Spleen (tissue), 11 donors: ENCODE measurements at regions not wholly inside any gene's neighbourhood (a gene's known extent, or its start where the extent isn't known, plus 50 kb on each side); places are given as distances from the start of the nearest gene placed in this dataset.

Experiments used
- DNase-seq: peaks from one replicate; pipeline ENCODE4 v3.0.0-alpha.2; 2020
- H3K27ac ChIP-seq, 8 donors: fragments of 200-600 bp; sonication (generic) in 7 of 8; 1 replicate in 4 of 8; 2 replicates in 4 of 8; pipeline versions ENCODE4 v1.5.0 to v1.8.0; 2016 to 2021; ENCODE audit warnings: inconsistent platforms in 4 of 8, mild to moderate bottlenecking in 4 of 8, moderate library complexity in 1 of 8
- H3K27me3 ChIP-seq, 7 donors: fragments of 200-600 bp; sonication (generic) in 6 of 7; replicated peaks in 1 of 7; 1 replicate in 4 of 7; 2 replicates in 3 of 7; pipeline versions ENCODE4 v1.5.0 to v1.8.0; 2016 to 2021; ENCODE audit warnings: inconsistent platforms in 3 of 7, mild to moderate bottlenecking in 1 of 7
- H3K36me3 ChIP-seq, 6 donors: fragments of 200-600 bp; sonication (generic) in 5 of 6; 1 replicate in 4 of 6; 2 replicates in 2 of 6; pipeline versions ENCODE4 v1.5.0 to v1.8.0; 2016 to 2021; ENCODE audit warnings: inconsistent platforms in 2 of 6
- H3K4me1 ChIP-seq, 6 donors: fragments of 200-600 bp; sonication (generic) in 5 of 6; 1 replicate in 3 of 6; 2 replicates in 3 of 6; pipeline versions ENCODE4 v1.5.0 to v1.8.0; 2016 to 2021; ENCODE audit warnings: inconsistent platforms in 3 of 6
- H3K4me3 ChIP-seq, 8 donors: fragments of 200-600 bp; sonication (generic) in 7 of 8; 1 replicate in 4 of 8; 2 replicates in 4 of 8; pipeline versions ENCODE4 v1.5.0 to v1.8.0; 2016 to 2021; ENCODE audit warnings: inconsistent platforms in 4 of 8, mild to moderate bottlenecking in 4 of 8, moderate library complexity in 2 of 8
- H3K9me3 ChIP-seq, 8 donors: fragments of 200-600 bp; sonication (generic) in 7 of 8; 1 replicate in 4 of 8; 2 replicates in 4 of 8; pipeline versions ENCODE4 v1.5.0 to v1.8.0; 2016 to 2021; ENCODE audit warnings: inconsistent platforms in 4 of 8
- POLR2A ChIP-seq, 3 donors: fragments of 450-650 bp; IDR thresholded peaks; one replicate each; pipeline ENCODE4 v1.5.1; 2017; ENCODE audit warnings: antibody characterized with exemption in 3 of 3, mild to moderate bottlenecking in 1 of 3
- POLR2AphosphoS5 ChIP-seq, 3 donors: sonication (generic); formaldehyde crosslinking; IDR thresholded peaks; one replicate each; pipeline ENCODE4 v1.5.1; 2017; ENCODE audit warnings: antibody characterized with exemption in 3 of 3
- WGBS, 5 donors: extraction: QIAGEN DNeasy Blood & Tissue Kit in 3 of 5; methylation state at CpG; one replicate each; pipeline versions ENCODE4 v1.1.5 to v1.1.7; 2013 to 2018; 5-methylcytosine and 5-hydroxymethylcytosine counted together
- intact Hi-C: fragments of 100-400 bp; cut with DNase I; formaldehyde crosslinking; loops from one replicate; pipeline ENCODE4 v1.15.0; 2023; ENCODE audit warnings: low total_unique reads
- TF ChIP-seq, protein P1 (sequence below), 11 experiments: fragments of 200-600 bp in 7 of 11; fragments of 450-650 bp in 4 of 11; sonication (generic) in 4 of 11; IDR thresholded peaks in 8 of 11; conservative IDR thresholded peaks in 3 of 11; 1 replicate in 7 of 11; 2 replicates in 4 of 11; pipeline versions ENCODE4 v1.4.0 to v1.8.0; 2016 to 2021; ENCODE audit warnings: antibody characterized with exemption in 11 of 11, inconsistent platforms in 4 of 11, mild to moderate bottlenecking in 1 of 11
- donor health status: healthy with polysubstance abuse.
- donor health status: DM: no; HTN: no; CAD: no; lungs with moderate emphysema.
- donor health status: DM: no; HTN: no; CAD: no.
- donor health status: Bipolar disorder and iron deficiency.
- donor health status: healthy.
- donor health status: DM: no; HTN: no; CAD: no.
- donor health status: DM: yes; HTN: yes; CAD: no.

DNA sequence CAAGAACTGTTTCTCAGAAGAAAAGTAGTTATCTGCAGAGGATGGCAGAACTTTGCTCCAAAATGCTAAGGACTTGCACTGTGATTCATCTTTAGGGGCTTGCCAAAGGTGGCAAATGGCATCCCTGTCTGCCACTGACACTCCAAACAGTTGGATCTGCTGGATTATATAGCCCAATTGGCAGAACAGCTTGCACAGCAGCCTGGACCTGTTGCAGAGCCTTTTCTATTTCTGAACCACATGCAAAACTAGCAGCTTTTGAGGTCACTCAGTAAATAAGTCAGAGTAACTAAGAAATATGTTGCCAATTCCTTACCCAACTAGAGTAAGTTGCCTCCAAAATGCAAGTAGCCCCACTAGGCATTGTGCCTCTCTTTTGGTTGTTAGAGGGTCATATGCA lies 397.5 kb upstream of the NOVA1 start:
- Histone ChIP-seq H3K4me1 (no peaks in the 10 kb centered on the region), H3K36me3 (no peaks in the 10 kb centered on the region), H3K27me3 (no peaks in the 10 kb centered on the region), H3K4me3 (no peak overlapping the region), H3K27ac (no peak overlapping the region), H3K9me3 (peaks cover 0 to 5% (median 0%) of the 10 kb centered on the region in 8 donors)
- intact Hi-C loops = no loop called here
- DNase-seq = no peak
- no peak for TF ChIP-seq POLR2A (IDR thresholded peaks at IDR 0.05)
- TF ChIP-seq, protein P1, sequence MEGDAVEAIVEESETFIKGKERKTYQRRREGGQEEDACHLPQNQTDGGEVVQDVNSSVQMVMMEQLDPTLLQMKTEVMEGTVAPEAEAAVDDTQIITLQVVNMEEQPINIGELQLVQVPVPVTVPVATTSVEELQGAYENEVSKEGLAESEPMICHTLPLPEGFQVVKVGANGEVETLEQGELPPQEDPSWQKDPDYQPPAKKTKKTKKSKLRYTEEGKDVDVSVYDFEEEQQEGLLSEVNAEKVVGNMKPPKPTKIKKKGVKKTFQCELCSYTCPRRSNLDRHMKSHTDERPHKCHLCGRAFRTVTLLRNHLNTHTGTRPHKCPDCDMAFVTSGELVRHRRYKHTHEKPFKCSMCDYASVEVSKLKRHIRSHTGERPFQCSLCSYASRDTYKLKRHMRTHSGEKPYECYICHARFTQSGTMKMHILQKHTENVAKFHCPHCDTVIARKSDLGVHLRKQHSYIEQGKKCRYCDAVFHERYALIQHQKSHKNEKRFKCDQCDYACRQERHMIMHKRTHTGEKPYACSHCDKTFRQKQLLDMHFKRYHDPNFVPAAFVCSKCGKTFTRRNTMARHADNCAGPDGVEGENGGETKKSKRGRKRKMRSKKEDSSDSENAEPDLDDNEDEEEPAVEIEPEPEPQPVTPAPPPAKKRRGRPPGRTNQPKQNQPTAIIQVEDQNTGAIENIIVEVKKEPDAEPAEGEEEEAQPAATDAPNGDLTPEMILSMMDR (IDR thresholded peaks at IDR 0.05 in 8 of 11, conservative IDR thresholded peaks at IDR 0.05 in 3 of 11) = no peak
- TF ChIP-seq POLR2AphosphoS5 (IDR thresholded peaks at IDR 0.05) = no peak

- Histone ChIP-seq H3K9me3 (peaks cover 0 to 5% (median 0%) of the 10 kb centered on the region in 8 donors), H3K27ac (no peak overlapping the region), H3K4me3 (no peak overlapping the region), H3K4me1 (no peaks in the 10 kb centered on the region), H3K27me3 (no peaks in the 10 kb centered on the region), H3K36me3 (no peaks in the 10 kb centered on the region)
- intact Hi-C loops = no loop called here
- 52 to 76% (median 67%) methylated on average over 2 of the region's 2 CpGs for WGBS, 5 donors
- DNase-seq = no peak
- no peak for TF ChIP-seq POLR2AphosphoS5 (IDR thresholded peaks at IDR 0.05)
Observed at GRCh38 chr14:26996246-26996645, 398.4 kb upstream of the NOVA1 start.

- H3K27me3 ChIP-seq = no peaks in the 10 kb centered on the region
- no peaks in the 10 kb centered on the region for H3K36me3 ChIP-seq
- no peaks in the 10 kb centered on the region for H3K4me1 ChIP-seq
- no peak overlapping the region for H3K4me3 ChIP-seq
- 88 to 93% (median 89%) methylated on average over 2 of the region's 2 CpGs for WGBS, 5 donors
- intact Hi-C loops = no loop called here
- H3K9me3 ChIP-seq = peaks cover 0 to 5% (median 0%) of the 10 kb centered on the region in 8 donors
- DNase-seq = no peak
- no peak for TF ChIP-seq POLR2AphosphoS5 (IDR thresholded peaks at IDR 0.05)
- TF ChIP-seq POLR2A (IDR thresholded peaks at IDR 0.05) = no peak
- TF ChIP-seq, protein P1 (IDR thresholded peaks at IDR 0.05 in 8 of 11, conservative IDR thresholded peaks at IDR 0.05 in 3 of 11) = no peak
- no peak overlapping the region for H3K27ac ChIP-seq
Observed at GRCh38 chr14:27002179-27002578, 404.3 kb upstream of the NOVA1 start.

- H3K36me3 ChIP-seq = no peaks in the 10 kb centered on the region
- no peaks in the 10 kb centered on the region for H3K27me3 ChIP-seq
- DNase-seq = no peak
- H3K27ac ChIP-seq = no peak overlapping the region
- WGBS, 5 donors = 63 to 88% (median 79%) methylated on average over 1 of the region's 1 CpG
- no peaks in the 10 kb centered on the region for H3K4me1 ChIP-seq
- intact Hi-C loops = no loop called here
- H3K9me3 ChIP-seq = peaks cover 0 to 6% (median 0%) of the 10 kb centered on the region in 8 donors
- no peak overlapping the region for H3K4me3 ChIP-seq
- TF ChIP-seq, protein P1 (IDR thresholded peaks at IDR 0.05 in 8 of 11, conservative IDR thresholded peaks at IDR 0.05 in 3 of 11) = no peak
Observed at GRCh38 chr14:27006570-27006969, 408.7 kb upstream of the NOVA1 start.

- no peak overlapping the region for H3K4me3 ChIP-seq
- TF ChIP-seq POLR2A (IDR thresholded peaks at IDR 0.05) = no peak
- TF ChIP-seq, protein P1 (IDR thresholded peaks at IDR 0.05 in 8 of 11, conservative IDR thresholded peaks at IDR 0.05 in 3 of 11) = no peak
- no peak for TF ChIP-seq POLR2AphosphoS5 (IDR thresholded peaks at IDR 0.05)
- no peak overlapping the region for H3K27ac ChIP-seq
- H3K4me1 ChIP-seq = no peaks in the 10 kb centered on the region
- H3K27me3 ChIP-seq = no peaks in the 10 kb centered on the region
- H3K36me3 ChIP-seq = no peaks in the 10 kb centered on the region
- no peak for DNase-seq
- peaks cover 0 to 6% (median 0%) of the 10 kb centered on the region in 8 donors for H3K9me3 ChIP-seq
- intact Hi-C loops = no loop called here
Observed at GRCh38 chr14:27008187-27008586, 410.4 kb upstream of the NOVA1 start.
